Gastroesophageal sphincter (tissue), 4 donors: ENCODE measurements at regions not wholly inside any gene's neighbourhood (a gene's known extent, or its start where the extent isn't known, plus 50 kb on each side); places are given as distances from the start of the nearest gene placed in this dataset.

Experiments
- ATAC-seq: fragments of 150-250 bp; one replicate; pipeline ENCODE4 v1.9.1; 2016; ENCODE audit warnings: mild to moderate bottlenecking, moderate library complexity
- H3K27ac ChIP-seq, 4 donors: fragments of 200-600 bp; sonication (generic) in 3 of 4; 1 replicate in 3 of 4; 2 replicates in 1 of 4; pipeline ENCODE4 v1.5.1; 2016 to 2019
- H3K27me3 ChIP-seq: fragments of 200-600 bp; sonication (generic); one replicate; pipeline ENCODE4 v1.5.1; 2019
- H3K36me3 ChIP-seq, 2 donors: fragments of 200-600 bp; sonication (generic); one replicate each; pipeline ENCODE4 v1.5.1; 2019; ENCODE audit warnings: control low read depth in 1 of 2
- H3K4me1 ChIP-seq, 3 donors: fragments of 200-600 bp; sonication (generic); 1 replicate in 2 of 3; 2 replicates in 1 of 3; pipeline ENCODE4 v1.5.1; 2016 to 2019; ENCODE audit warnings: control low read depth in 2 of 3
- H3K4me3 ChIP-seq, 2 donors: fragments of 200-600 bp; sonication (generic); one replicate each; pipeline ENCODE4 v1.5.1; 2019; ENCODE audit warnings: mild to moderate bottlenecking in 1 of 2, moderate library complexity in 1 of 2
- H3K9me3 ChIP-seq, 3 donors: fragments of 200-600 bp; sonication (generic); one replicate each; pipeline ENCODE4 v1.5.1; 2017 to 2019; ENCODE audit warnings: control low read depth in 2 of 3
- CTCF ChIP-seq, 4 experiments: fragments of 200-600 bp in 2 of 4; fragments of 450-650 bp in 2 of 4; sonication (generic) in 1 of 4; IDR thresholded peaks; one replicate each; pipeline ENCODE4 v1.5.1; 2017 to 2019; ENCODE audit warnings: antibody characterized with exemption in 4 of 4, mild to moderate bottlenecking in 2 of 4, moderate library complexity in 2 of 4
- EP300 ChIP-seq: sonication (generic); formaldehyde crosslinking; IDR thresholded peaks from one replicate; pipeline ENCODE4 v1.6.1; 2017; ENCODE audit warnings: antibody characterized with exemption, mild to moderate bottlenecking
- POLR2A ChIP-seq, 2 donors: fragments of 450-650 bp; IDR thresholded peaks; one replicate each; pipeline ENCODE4 v1.6.1; 2017; ENCODE audit warnings: antibody characterized with exemption in 2 of 2, mild to moderate bottlenecking in 2 of 2, moderate library complexity in 1 of 2
- POLR2AphosphoS5 ChIP-seq: sonication (generic); formaldehyde crosslinking; IDR thresholded peaks from one replicate; pipeline ENCODE4 v1.6.1; 2017; ENCODE audit warnings: antibody characterized with exemption
- WGBS, 2 donors: methylation state at CpG; one replicate each; pipeline ENCODE4 v1.1.5; 2018; ENCODE audit warnings: low coverage in 1 of 2; 5-methylcytosine and 5-hydroxymethylcytosine counted together

GRCh38 chr2:221323513-221323912 lies 248.6 kb downstream of the EPHA4 start:
- no peaks in the 10 kb centered on the region for H3K4me1 ChIP-seq
- TF ChIP-seq POLR2A (IDR thresholded peaks at IDR 0.05) (no peak), EP300 (no peak), POLR2AphosphoS5 (no peak), CTCF (IDR thresholded peaks at IDR 0.05) (no peak)
- no peak overlapping the region for H3K27ac ChIP-seq
- no peaks in the 10 kb centered on the region for H3K36me3 ChIP-seq
- H3K4me3 ChIP-seq: no peak overlapping the region
- H3K9me3 ChIP-seq: no peaks in the 10 kb centered on the region
- WGBS, 2 donors: 25 to 58% methylated on average over 2 of the region's 2 CpGs
- H3K27me3 ChIP-seq: no peaks in the 10 kb centered on the region
- no peak for ATAC-seq

- TF ChIP-seq EP300 (no peak), POLR2A (IDR thresholded peaks at IDR 0.05) (no peak), POLR2AphosphoS5 (no peak), CTCF (IDR thresholded peaks at IDR 0.05) (no peak)
- ATAC-seq: no peak
- Histone ChIP-seq H3K27me3 (no peaks in the 10 kb centered on the region), H3K9me3 (no peaks in the 10 kb centered on the region), H3K4me3 (no peak overlapping the region), H3K36me3 (no peaks in the 10 kb centered on the region), H3K4me1 (no peaks in the 10 kb centered on the region), H3K27ac (no peak overlapping the region)
- WGBS, 2 donors: 66 to 85% methylated on average over 5 of the region's 5 CpGs
These were observed 241.7 kb downstream of the EPHA4 start for GRCh38 chr2:221330436-221330835.

GRCh38 chr2:221334481-221335218 lies 237.5 kb downstream of the EPHA4 start:
- Histone ChIP-seq H3K36me3 (no peaks in the 10 kb centered on the region), H3K9me3 (no peaks in the 10 kb centered on the region), H3K27me3 (no peaks in the 10 kb centered on the region), H3K4me3 (no peak overlapping the region), H3K27ac (no peak overlapping the region), H3K4me1 (no peaks in the 10 kb centered on the region)
- ATAC-seq: no peak
- no peak for TF ChIP-seq POLR2A (IDR thresholded peaks at IDR 0.05)
- TF ChIP-seq CTCF (IDR thresholded peaks at IDR 0.05): no peak
- TF ChIP-seq EP300: no peak
- no peak for TF ChIP-seq POLR2AphosphoS5
- 79 to 94% methylated on average over 9 to 10 of the region's 11 CpGs for WGBS, 2 donors

- no peaks in the 10 kb centered on the region for H3K36me3 ChIP-seq
- no peak overlapping the region for H3K27ac ChIP-seq
- no peaks in the 10 kb centered on the region for H3K9me3 ChIP-seq
- TF ChIP-seq CTCF (IDR thresholded peaks at IDR 0.05): no peak
- no peak for TF ChIP-seq POLR2AphosphoS5
- TF ChIP-seq EP300: no peak
- no peak for TF ChIP-seq POLR2A (IDR thresholded peaks at IDR 0.05)
- ATAC-seq: no peak
- H3K27me3 ChIP-seq: no peaks in the 10 kb centered on the region
- H3K4me1 ChIP-seq: no peaks in the 10 kb centered on the region
- no peak overlapping the region for H3K4me3 ChIP-seq
- 59 to 84% methylated on average over 9 to 12 of the region's 12 CpGs for WGBS, 2 donors
These were observed 236.8 kb downstream of the EPHA4 start for GRCh38 chr2:221335219-221335752.

- no peak for TF ChIP-seq POLR2A (IDR thresholded peaks at IDR 0.05)
- no peak for TF ChIP-seq POLR2AphosphoS5
- no peak for TF ChIP-seq EP300
- no peak for TF ChIP-seq CTCF (IDR thresholded peaks at IDR 0.05)
These were observed 235.1 kb downstream of the EPHA4 start for GRCh38 chr2:221336967-221337366.

More at GRCh38 chr2:221336967-221337366, 235.1 kb downstream of the EPHA4 start:
- Histone ChIP-seq H3K27ac (no peak overlapping the region), H3K4me1 (no peaks in the 10 kb centered on the region), H3K27me3 (no peaks in the 10 kb centered on the region), H3K4me3 (no peak overlapping the region), H3K36me3 (no peaks in the 10 kb centered on the region), H3K9me3 (no peaks in the 10 kb centered on the region)
- ATAC-seq: no peak
- WGBS, 2 donors: 80 to 92% methylated on average over 1 to 2 of the region's 2 CpGs
